ENCODE measurements at regions not wholly inside any gene's neighbourhood (a gene's known extent, or its start where the extent isn't known, plus 50 kb on each side); places are given as distances from the start of the nearest gene placed in this dataset.

GRCh38 chr2:128444816-128445522, 126.3 kb upstream of the HS6ST1 start:
- TF ChIP-seq, protein P1, sequence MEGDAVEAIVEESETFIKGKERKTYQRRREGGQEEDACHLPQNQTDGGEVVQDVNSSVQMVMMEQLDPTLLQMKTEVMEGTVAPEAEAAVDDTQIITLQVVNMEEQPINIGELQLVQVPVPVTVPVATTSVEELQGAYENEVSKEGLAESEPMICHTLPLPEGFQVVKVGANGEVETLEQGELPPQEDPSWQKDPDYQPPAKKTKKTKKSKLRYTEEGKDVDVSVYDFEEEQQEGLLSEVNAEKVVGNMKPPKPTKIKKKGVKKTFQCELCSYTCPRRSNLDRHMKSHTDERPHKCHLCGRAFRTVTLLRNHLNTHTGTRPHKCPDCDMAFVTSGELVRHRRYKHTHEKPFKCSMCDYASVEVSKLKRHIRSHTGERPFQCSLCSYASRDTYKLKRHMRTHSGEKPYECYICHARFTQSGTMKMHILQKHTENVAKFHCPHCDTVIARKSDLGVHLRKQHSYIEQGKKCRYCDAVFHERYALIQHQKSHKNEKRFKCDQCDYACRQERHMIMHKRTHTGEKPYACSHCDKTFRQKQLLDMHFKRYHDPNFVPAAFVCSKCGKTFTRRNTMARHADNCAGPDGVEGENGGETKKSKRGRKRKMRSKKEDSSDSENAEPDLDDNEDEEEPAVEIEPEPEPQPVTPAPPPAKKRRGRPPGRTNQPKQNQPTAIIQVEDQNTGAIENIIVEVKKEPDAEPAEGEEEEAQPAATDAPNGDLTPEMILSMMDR (conservative IDR thresholded peaks at IDR 0.05 in 1 of 2, IDR thresholded peaks at IDR 0.05 in 1 of 2; ENCODE audit: low read depth in 1 of 2, low read length in 2 of 2): no peak
- TF ChIP-seq EZH2 (IDR thresholded peaks at IDR 0.05; ENCODE audit: low read length, missing control alignments): no peak
